ENCODE measurements at regions not wholly inside any gene's neighbourhood (a gene's known extent, or its start where the extent isn't known, plus 50 kb on each side); places are given as distances from the start of the nearest gene placed in this dataset.

- H3K4ac ChIP-seq (ENCODE audit: low read depth, low read length), result no peak overlapping the region
- no peak overlapping the region for H3K27ac ChIP-seq (ENCODE audit: insufficient read length, low read depth, low read length)
- H4K20me1 ChIP-seq (ENCODE audit: control insufficient read depth, insufficient read depth, insufficient read length), result no peaks in the 10 kb centered on the region
- Mint-ChIP-seq H3K9me3 (no peaks in the 10 kb centered on the region), H3K27ac (peak overlapping the region in 1 of 3 experiments; percentile 39; a peak in 1 of 7 replicates), H3K4me3 (no peak overlapping the region), H3K36me3 (ENCODE audit: insufficient read depth in 1 of 3, low read depth in 3 of 3) (no peaks in the 10 kb centered on the region), H3K27me3 (ENCODE audit: low read depth) (no peaks in the 10 kb centered on the region; the same call in none of the 2 replicates), H3K4me1 (no peaks in the 10 kb centered on the region)
- H3K27me3 ChIP-seq (ENCODE audit: insufficient read depth, low read length), result no peaks in the 10 kb centered on the region
- H2BK120ac ChIP-seq (ENCODE audit: low read depth, low read length, poor library complexity, severe bottlenecking), result no peak overlapping the region
- TF ChIP-seq, protein P1, sequence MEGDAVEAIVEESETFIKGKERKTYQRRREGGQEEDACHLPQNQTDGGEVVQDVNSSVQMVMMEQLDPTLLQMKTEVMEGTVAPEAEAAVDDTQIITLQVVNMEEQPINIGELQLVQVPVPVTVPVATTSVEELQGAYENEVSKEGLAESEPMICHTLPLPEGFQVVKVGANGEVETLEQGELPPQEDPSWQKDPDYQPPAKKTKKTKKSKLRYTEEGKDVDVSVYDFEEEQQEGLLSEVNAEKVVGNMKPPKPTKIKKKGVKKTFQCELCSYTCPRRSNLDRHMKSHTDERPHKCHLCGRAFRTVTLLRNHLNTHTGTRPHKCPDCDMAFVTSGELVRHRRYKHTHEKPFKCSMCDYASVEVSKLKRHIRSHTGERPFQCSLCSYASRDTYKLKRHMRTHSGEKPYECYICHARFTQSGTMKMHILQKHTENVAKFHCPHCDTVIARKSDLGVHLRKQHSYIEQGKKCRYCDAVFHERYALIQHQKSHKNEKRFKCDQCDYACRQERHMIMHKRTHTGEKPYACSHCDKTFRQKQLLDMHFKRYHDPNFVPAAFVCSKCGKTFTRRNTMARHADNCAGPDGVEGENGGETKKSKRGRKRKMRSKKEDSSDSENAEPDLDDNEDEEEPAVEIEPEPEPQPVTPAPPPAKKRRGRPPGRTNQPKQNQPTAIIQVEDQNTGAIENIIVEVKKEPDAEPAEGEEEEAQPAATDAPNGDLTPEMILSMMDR (conservative IDR thresholded peaks at IDR 0.05), result no peak
- H2AFZ ChIP-seq (ENCODE audit: low read length), result no peak overlapping the region
- H2BK15ac ChIP-seq (ENCODE audit: low read depth, low read length), result no peak overlapping the region
- no CpG with 5 or more reads among the region's 4 CpGs for WGBS (ENCODE audit: extremely low coverage, insufficient read length, low lambda C conversion rate)
- H2BK20ac ChIP-seq (ENCODE audit: low read depth, low read length, poor library complexity, severe bottlenecking), result no peak overlapping the region
- H3K56ac ChIP-seq (ENCODE audit: insufficient read length, low read depth, low read length), result no peak overlapping the region
- no peaks in the 10 kb centered on the region for H3K23me2 ChIP-seq (ENCODE audit: insufficient read length, low read depth, low read length, poor library complexity, severe bottlenecking)
- H2BK5ac ChIP-seq (ENCODE audit: insufficient read length, low read length), result no peak overlapping the region
- no peak overlapping the region for H3K9ac ChIP-seq (ENCODE audit: extremely low read depth, insufficient read length, low read length)
- H3K18ac ChIP-seq (ENCODE audit: insufficient read length, low read depth, low read length), result no peak overlapping the region
- H3T11ph ChIP-seq (ENCODE audit: low read length), result no peak overlapping the region
- no peak overlapping the region for H3K23ac ChIP-seq (ENCODE audit: insufficient read length, low read depth, low read length)
- H2BK12ac ChIP-seq (ENCODE audit: insufficient read length, low read depth, low read length), result no peak overlapping the region
- no peaks in the 10 kb centered on the region for H3K79me1 ChIP-seq (ENCODE audit: insufficient read depth, low read depth, low read length, poor library complexity, severe bottlenecking)
- H3K79me2 ChIP-seq (ENCODE audit: insufficient read depth, low read length), result no peaks in the 10 kb centered on the region
- no peaks in the 10 kb centered on the region for H3K4me1 ChIP-seq (ENCODE audit: insufficient read depth, low read length)
- no peak for DNase-seq
- no peak overlapping the region for H4K91ac ChIP-seq (ENCODE audit: insufficient read length, low read depth, low read length)
- no peak overlapping the region for H3K14ac ChIP-seq (ENCODE audit: insufficient read depth, low read length)
- no peak overlapping the region for H4K5ac ChIP-seq (ENCODE audit: insufficient read length, low read depth, low read length)
- H4K8ac ChIP-seq (replicated peaks; ENCODE audit: insufficient read length, low read depth, low read length), result no peak overlapping the region
- H2AK5ac ChIP-seq (ENCODE audit: insufficient read length, low read length), result no peak overlapping the region
- no peaks in the 10 kb centered on the region for H3K9me3 ChIP-seq (ENCODE audit: control insufficient read depth, low read depth, low read length)
- no peak overlapping the region for H3K4me2 ChIP-seq (ENCODE audit: insufficient read depth, insufficient read length, low read length)
Measured at GRCh38 chr6:25179051-25179778, 100.0 kb upstream of the CARMIL1 start.

All from H9 (cell line).